Heart left ventricle (tissue), 16 donors: ENCODE measurements at regions not wholly inside any gene's neighbourhood (a gene's known extent, or its start where the extent isn't known, plus 50 kb on each side); places are given as distances from the start of the nearest gene placed in this dataset.
"Not testable (repeated sequence)": the region's sequence is repeated elsewhere in the genome, so short reads cannot be mapped to it uniquely, and the experiment has no call there.

ENCODE experiments used
- ATAC-seq, 4 donors: fragments of 200-7000 bp; cut with Tn5 transposase; one replicate each; pipeline ENCODE4 v1.9.1; 2020 to 2022; ENCODE audit warnings: moderate library complexity in 4 of 4, mild to moderate bottlenecking in 3 of 4, moderate number of reproducible peaks in 1 of 4
- DNase-seq, 5 donors: peaks; one replicate each; pipeline ENCODE4 v3.0.0-alpha.2; 2020
- H3K27ac ChIP-seq, 12 donors: fragments of 200-600 bp; sonication (generic) in 4 of 12; one replicate each; pipeline versions ENCODE4 v1.5.0 to v1.8.0; 2016 to 2022; ENCODE audit warnings: mild to moderate bottlenecking in 2 of 12
- H3K27me3 ChIP-seq, 9 donors: fragments of 200-600 bp; sonication (generic) in 2 of 9; one replicate each; pipeline versions ENCODE4 v1.5.1 to v1.8.0; 2016 to 2022; ENCODE audit warnings: mild to moderate bottlenecking in 3 of 9
- H3K36me3 ChIP-seq, 9 donors: fragments of 200-600 bp; sonication (generic) in 2 of 9; one replicate each; pipeline versions ENCODE4 v1.5.0 to v1.8.0; 2018 to 2022; ENCODE audit warnings: mild to moderate bottlenecking in 2 of 9
- H3K4me1 ChIP-seq, 12 donors: fragments of 200-600 bp; sonication (generic) in 4 of 12; one replicate each; pipeline versions ENCODE4 v1.5.0 to v1.8.0; 2016 to 2022; ENCODE audit warnings: mild to moderate bottlenecking in 3 of 12
- H3K4me3 ChIP-seq, 12 donors: fragments of 200-600 bp; sonication (generic) in 4 of 12; one replicate each; pipeline versions ENCODE4 v1.5.0 to v1.8.0; 2017 to 2022; ENCODE audit warnings: mild to moderate bottlenecking in 9 of 12, moderate library complexity in 4 of 12
- H3K9me3 ChIP-seq, 12 donors: fragments of 200-600 bp; sonication (generic) in 4 of 12; one replicate each; pipeline versions ENCODE4 v1.5.0 to v1.8.0; 2016 to 2022; ENCODE audit warnings: mild to moderate bottlenecking in 1 of 12
- POLR2A ChIP-seq, 2 donors: fragments of 450-650 bp; IDR thresholded peaks; one replicate each; pipeline ENCODE4 v1.6.1; 2017; ENCODE audit warnings: antibody characterized with exemption in 2 of 2, mild to moderate bottlenecking in 2 of 2, moderate library complexity in 2 of 2
- WGBS, 4 donors: extraction: QIAGEN DNeasy Blood & Tissue Kit in 2 of 4; methylation state at CpG; one replicate each; pipeline versions ENCODE4 v1.1.5 to v1.1.7; 2013 to 2018; 5-methylcytosine and 5-hydroxymethylcytosine counted together
- intact Hi-C, 10 donors: fragments of 100-400 bp; cut with DNase I; formaldehyde crosslinking; loops; one replicate each; pipeline versions ENCODE4 v1.11.1 to v1.14.2; 2022
- TF ChIP-seq, protein P1 (sequence below), 12 donors: fragments of 200-600 bp; sonication (generic) in 4 of 12; IDR thresholded peaks; one replicate each; pipeline versions ENCODE4 v1.5.0 to v1.8.0; 2018 to 2022; ENCODE audit warnings: antibody characterized with exemption in 12 of 12, mild to moderate bottlenecking in 5 of 12
- donor health status: ischemic (EF 13 %, LVEDD 7.1; RV severe dilation, severe dysfunction).
- donor health status: healthy with polysubstance abuse.
- donor health status: DM: no; HTN: yes; CAD: no.
- donor health status: DM: no; HTN: no; CAD: no.
- donor health status: ischemic (EF 25% LVEDD 6.9; RV normal size, moderate dysfunction).
- donor health status: ischemic (EF 25% LVEDD 5.7; RV mildly dilated, moderate dysfunction).
- donor health status: healthy.
- donor health status: DM: yes; HTN: yes; CAD: no.
- donor health status: ischemic (EF 35%, LVEDD 5.7; RV mildly dilated, moderate dysfunction).
- donor health status: nonischemic (EF 11% LVEDD 7.7; RV severe dilation, severe dysfunction).
- donor health status: DM: yes; HTN: yes; CAD: no.
- donor health status: PGD.
- donor health status: ischemic (EF 29% LVEDD 5.4; RV normal size, mild dysfunction).
- donor health status: nonischemic (EF 23%, LVEDD 6.1; RV moderate dilation, normal function).

DNA sequence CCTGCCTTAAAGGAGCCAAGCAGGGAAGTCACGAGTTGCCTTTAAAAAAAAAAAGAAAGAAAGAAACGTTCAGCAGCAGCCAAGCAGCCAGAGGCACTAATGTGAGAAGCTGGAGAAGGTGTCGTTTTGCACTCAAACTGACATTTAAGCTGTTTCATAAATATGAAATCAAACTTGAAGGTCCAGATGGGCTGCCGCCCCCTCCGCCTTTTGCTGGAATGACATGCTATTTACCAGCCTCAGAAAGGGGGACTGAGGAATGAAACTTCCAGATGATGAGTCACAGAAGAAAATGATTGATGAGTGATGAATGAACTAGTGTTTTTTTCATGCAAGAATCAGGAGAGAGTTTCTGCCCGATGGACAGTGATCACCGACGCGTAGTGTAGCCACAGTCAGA, 396.8 kb downstream of the IGSF11 start:
- H3K36me3 ChIP-seq: no peaks in the 10 kb centered on the region
- no peak overlapping the region for H3K27ac ChIP-seq
- 51 to 68% (median 54%) methylated on average over 9 of the region's 9 CpGs for WGBS, 4 donors
- peaks cover 0 to 19% (median 0%) of the 10 kb centered on the region in 9 donors for H3K27me3 ChIP-seq
- DNase-seq (no peak), ATAC-seq (no peak)
- TF ChIP-seq POLR2A (IDR thresholded peaks at IDR 0.05): no peak
- TF ChIP-seq, protein P1, sequence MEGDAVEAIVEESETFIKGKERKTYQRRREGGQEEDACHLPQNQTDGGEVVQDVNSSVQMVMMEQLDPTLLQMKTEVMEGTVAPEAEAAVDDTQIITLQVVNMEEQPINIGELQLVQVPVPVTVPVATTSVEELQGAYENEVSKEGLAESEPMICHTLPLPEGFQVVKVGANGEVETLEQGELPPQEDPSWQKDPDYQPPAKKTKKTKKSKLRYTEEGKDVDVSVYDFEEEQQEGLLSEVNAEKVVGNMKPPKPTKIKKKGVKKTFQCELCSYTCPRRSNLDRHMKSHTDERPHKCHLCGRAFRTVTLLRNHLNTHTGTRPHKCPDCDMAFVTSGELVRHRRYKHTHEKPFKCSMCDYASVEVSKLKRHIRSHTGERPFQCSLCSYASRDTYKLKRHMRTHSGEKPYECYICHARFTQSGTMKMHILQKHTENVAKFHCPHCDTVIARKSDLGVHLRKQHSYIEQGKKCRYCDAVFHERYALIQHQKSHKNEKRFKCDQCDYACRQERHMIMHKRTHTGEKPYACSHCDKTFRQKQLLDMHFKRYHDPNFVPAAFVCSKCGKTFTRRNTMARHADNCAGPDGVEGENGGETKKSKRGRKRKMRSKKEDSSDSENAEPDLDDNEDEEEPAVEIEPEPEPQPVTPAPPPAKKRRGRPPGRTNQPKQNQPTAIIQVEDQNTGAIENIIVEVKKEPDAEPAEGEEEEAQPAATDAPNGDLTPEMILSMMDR (IDR thresholded peaks at IDR 0.05): no peak
- no peaks in the 10 kb centered on the region for H3K4me1 ChIP-seq
- no peak overlapping the region for H3K4me3 ChIP-seq
- intact Hi-C loops: loop anchor here in 1 of 10 donors (5.0 kb wide), 1 partner anchor 661 kb away; no protein-coding TSS in a partner anchor
- no peaks in the 10 kb centered on the region for H3K9me3 ChIP-seq

DNA sequence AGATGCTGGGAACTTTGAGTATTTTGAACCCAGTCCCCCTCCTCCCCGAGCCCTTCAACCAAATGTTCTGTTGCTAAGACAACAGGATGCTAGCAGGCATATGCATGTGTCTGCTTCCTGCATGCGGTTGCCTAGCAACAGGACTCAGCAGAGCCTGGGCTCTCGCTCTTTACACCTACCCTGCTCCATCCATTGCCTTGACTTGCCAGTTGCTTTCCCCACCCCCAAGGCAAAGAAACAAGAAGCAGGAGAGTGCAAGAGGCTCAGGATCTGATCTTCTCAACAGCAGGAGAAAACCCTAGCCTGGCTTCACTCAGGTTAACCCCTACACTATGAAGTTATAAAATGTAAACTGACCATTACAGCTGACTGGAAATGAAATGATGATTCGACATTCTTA, 393.0 kb downstream of the IGSF11 start:
- TF ChIP-seq, protein P1 (IDR thresholded peaks at IDR 0.05): no peak
- TF ChIP-seq POLR2A (IDR thresholded peaks at IDR 0.05): no peak
- no peaks in the 10 kb centered on the region for H3K36me3 ChIP-seq
- intact Hi-C loops: no loop called here
- H3K9me3 ChIP-seq: no peaks in the 10 kb centered on the region
- DNase-seq (no peak), ATAC-seq (no peak)
- no peak overlapping the region for H3K27ac ChIP-seq
- no peaks in the 10 kb centered on the region for H3K4me1 ChIP-seq
- 19 to 26% (median 24%) methylated on average over 4 of the region's 4 CpGs for WGBS, 4 donors
- H3K27me3 ChIP-seq: peaks cover 0 to 19% (median 0%) of the 10 kb centered on the region in 9 donors
- H3K4me3 ChIP-seq: no peak overlapping the region

DNA sequence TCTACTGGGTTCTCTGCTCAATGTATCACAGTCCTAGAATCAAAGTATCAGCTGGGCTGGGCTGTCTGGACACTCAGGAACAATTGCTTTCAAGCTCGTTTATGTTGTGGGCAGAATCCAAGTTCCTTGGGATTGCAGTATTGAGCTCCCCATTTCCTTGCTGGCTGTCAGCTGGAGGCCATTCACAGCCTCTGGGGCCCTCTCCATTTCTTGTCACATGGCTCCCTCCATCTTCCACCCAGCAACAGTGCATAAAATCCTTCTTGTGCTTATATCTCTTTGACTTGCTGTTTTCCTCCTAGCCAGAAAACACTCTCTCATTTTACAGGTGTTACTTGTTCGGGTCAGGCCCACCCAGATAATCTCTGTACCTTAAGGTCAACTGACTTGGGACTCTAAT, 363.5 kb downstream of the IGSF11 start:
- Histone ChIP-seq H3K36me3 (no peaks in the 10 kb centered on the region), H3K27me3 (no peaks in the 10 kb centered on the region), H3K9me3 (no peaks in the 10 kb centered on the region), H3K4me1 (no peaks in the 10 kb centered on the region), H3K27ac (no peak overlapping the region), H3K4me3 (no peak overlapping the region)
- TF ChIP-seq, protein P1 (IDR thresholded peaks at IDR 0.05): no peak
- TF ChIP-seq POLR2A (IDR thresholded peaks at IDR 0.05): no peak
- DNase-seq: no peak
- intact Hi-C loops: no loop called here
- ATAC-seq: no peak
- WGBS, 4 donors: 58 to 69% (median 59%) methylated on average over 2 of the region's 2 CpGs

DNA sequence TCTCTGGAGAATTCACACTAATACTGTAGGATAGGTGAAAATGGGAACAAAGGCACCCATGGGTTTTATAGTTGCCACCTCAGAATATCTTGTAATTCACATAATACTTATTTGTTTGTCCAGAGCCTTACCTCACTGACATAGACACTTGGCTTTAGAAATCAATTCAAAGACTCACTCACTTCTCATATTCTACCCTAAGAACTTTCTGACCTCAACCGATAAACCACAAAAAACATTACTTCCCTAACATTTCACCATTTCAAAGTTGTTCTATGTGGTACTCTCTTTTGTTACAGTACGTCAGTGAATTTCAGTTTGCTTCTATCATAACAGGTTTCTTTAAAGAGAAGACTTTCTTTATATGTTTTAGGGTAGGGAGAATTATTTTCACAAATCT, 359.3 kb downstream of the IGSF11 start:
- ATAC-seq: no peak
- no peak for DNase-seq
- H3K4me3 ChIP-seq: no peak overlapping the region
- WGBS, 4 donors: 87 to 91% (median 90%) methylated on average over 2 of the region's 2 CpGs
- H3K4me1 ChIP-seq: no peaks in the 10 kb centered on the region
- TF ChIP-seq POLR2A (IDR thresholded peaks at IDR 0.05): no peak
- TF ChIP-seq, protein P1 (IDR thresholded peaks at IDR 0.05): no peak
- H3K36me3 ChIP-seq: no peaks in the 10 kb centered on the region
- H3K9me3 ChIP-seq: no peaks in the 10 kb centered on the region
- intact Hi-C loops: no loop called here
- no peak overlapping the region for H3K27ac ChIP-seq
- no peaks in the 10 kb centered on the region for H3K27me3 ChIP-seq

DNA sequence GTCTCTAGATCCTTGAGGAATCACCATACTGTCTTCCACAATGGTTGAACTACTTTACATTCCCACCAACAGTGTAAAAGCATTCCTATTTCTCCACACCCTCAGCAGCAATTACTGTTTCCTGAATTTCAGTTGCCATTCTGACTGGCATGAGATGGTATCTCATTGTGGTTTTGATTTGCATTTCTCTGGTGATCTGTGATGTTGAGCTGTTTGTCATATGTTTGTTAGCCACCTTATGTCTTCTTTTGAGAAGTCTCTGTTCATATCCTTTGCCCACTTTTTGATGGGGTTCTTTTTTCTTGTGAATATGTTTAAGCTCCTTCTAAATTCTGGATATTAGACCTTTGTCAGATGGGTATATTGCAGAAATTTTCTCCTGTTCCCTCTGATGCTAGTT, 356.0 kb downstream of the IGSF11 start:
- H3K9me3 ChIP-seq, intact Hi-C loops, ATAC-seq, H3K27me3 ChIP-seq, DNase-seq, H3K36me3 ChIP-seq, H3K27ac ChIP-seq, H3K4me1 ChIP-seq, H3K4me3 ChIP-seq: not testable (repeated sequence)
